ENCODE measurements at regions not wholly inside any gene's neighbourhood (a gene's known extent, or its start where the extent isn't known, plus 50 kb on each side); places are given as distances from the start of the nearest gene placed in this dataset.

GRCh38 chr2:37843556-37843955 lies 81.5 kb upstream of the RMDN2 start:
- TF ChIP-seq CTCF (IDR thresholded peaks at IDR 0.05) (no peak), POLR2A (IDR thresholded peaks at IDR 0.05) (no peak), POLR2AphosphoS5 (IDR thresholded peaks at IDR 0.05; ENCODE audit: insufficient read depth in 1 of 2, low read depth in 1 of 2) (no peak)

All from vagina (tissue), 2 donors.